Spinal cord (tissue), 9 donors: ENCODE measurements at regions not wholly inside any gene's neighbourhood (a gene's known extent, or its start where the extent isn't known, plus 50 kb on each side); places are given as distances from the start of the nearest gene placed in this dataset.

Experiments
- DNase-seq, 6 donors: peaks; one replicate each; pipeline versions ENCODE4 v3.0.0 to v3.0.0-alpha.2; 2013 to 2015; ENCODE audit warnings: low spot score in 6 of 6, low read depth in 4 of 6
- H3K27ac ChIP-seq: one replicate; pipeline ENCODE4 v1.5.1; 2013; ENCODE audit warnings: low read depth, low read length, control low read depth
- H3K27me3 ChIP-seq: one replicate; pipeline ENCODE4 v1.6.1; 2013; ENCODE audit warnings: low read length; ENCODE audit not compliant: control insufficient read depth, insufficient read depth
- H3K36me3 ChIP-seq: one replicate; pipeline ENCODE4 v1.6.1; 2013; ENCODE audit warnings: low read length; ENCODE audit not compliant: control insufficient read depth, insufficient read depth
- H3K4me1 ChIP-seq: one replicate; pipeline ENCODE4 v1.6.1; 2013; ENCODE audit warnings: low read length; ENCODE audit not compliant: control insufficient read depth, insufficient read depth
- H3K4me3 ChIP-seq: one replicate; pipeline ENCODE4 v1.5.1; 2013; ENCODE audit warnings: low read depth, low read length, control low read depth
- H3K9me3 ChIP-seq: one replicate; pipeline ENCODE4 v1.6.1; 2013; ENCODE audit warnings: low read length; ENCODE audit not compliant: control insufficient read depth, insufficient read depth
- WGBS: methylation state at CpG from one replicate; pipeline ENCODE4 v1.1.5; 2013; ENCODE audit warnings: missing lambda C conversion rate; ENCODE audit not compliant: insufficient coverage; 5-methylcytosine and 5-hydroxymethylcytosine counted together
- donor health status: healthy.

DNA sequence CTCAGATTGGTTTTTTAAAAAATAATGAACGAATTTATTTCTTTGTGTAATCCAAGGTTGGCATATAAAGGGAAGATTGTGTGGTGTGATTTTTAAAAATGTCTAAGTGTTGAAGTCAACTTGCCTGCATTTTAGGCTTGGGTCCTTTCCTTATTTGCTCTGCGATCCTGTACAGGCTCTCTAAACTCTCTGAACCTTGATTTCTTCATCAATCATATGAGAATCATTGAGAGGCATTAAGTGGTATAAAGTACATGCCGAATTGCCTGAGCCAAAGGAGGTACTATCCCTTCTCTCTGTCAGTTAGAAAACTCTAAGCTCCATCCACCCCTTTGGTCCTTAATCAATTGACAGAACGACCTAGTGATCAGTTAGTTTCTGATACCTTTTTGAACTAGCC is 440.4 kb upstream of the MEX3C start:
- Histone ChIP-seq H3K36me3 (no peaks in the 10 kb centered on the region), H3K9me3 (peaks cover 10% of the 10 kb centered on the region), H3K27me3 (no peaks in the 10 kb centered on the region), H3K27ac (no peak overlapping the region), H3K4me1 (no peaks in the 10 kb centered on the region), H3K4me3 (no peak overlapping the region)
- no peak for DNase-seq
- 100% methylated on average over 1 of the region's 4 CpGs for whole genome bisulfite sequencing

DNA sequence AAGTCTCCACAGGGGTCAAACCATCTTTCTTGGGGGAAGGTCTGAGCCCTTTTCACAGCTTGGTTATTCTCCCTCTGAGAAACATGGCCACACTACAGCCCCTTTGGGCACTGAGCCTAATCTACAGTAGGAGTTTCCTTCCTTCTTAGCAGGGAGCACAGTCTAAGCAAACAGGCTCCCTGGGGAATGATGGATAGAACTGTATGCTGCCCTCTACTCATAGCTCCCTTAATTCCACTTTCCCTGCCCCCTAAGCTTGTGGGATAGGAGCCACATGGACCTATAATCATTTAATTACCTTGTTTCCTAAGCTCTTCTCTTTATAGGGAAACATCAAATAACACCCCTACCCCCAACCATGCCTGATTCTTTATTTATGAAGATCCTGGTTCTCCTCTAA is 442.1 kb upstream of the MEX3C start:
- Histone ChIP-seq H3K27ac (no peak overlapping the region), H3K27me3 (no peaks in the 10 kb centered on the region), H3K4me3 (no peak overlapping the region), H3K4me1 (no peaks in the 10 kb centered on the region), H3K9me3 (peaks cover 10% of the 10 kb centered on the region), H3K36me3 (no peaks in the 10 kb centered on the region)
- DNase-seq, result no peak

- no peaks in the 10 kb centered on the region for H3K27me3 ChIP-seq
- H3K9me3 ChIP-seq, result peaks cover 1% of the 10 kb centered on the region
- peak in 1 of 6 donors; percentile 56 for DNase-seq
- H3K4me3 ChIP-seq, result no peak overlapping the region
- H3K27ac ChIP-seq, result no peak overlapping the region
- 83% methylated on average over 1 of the region's 2 CpGs for WGBS
- H3K4me1 ChIP-seq, result no peaks in the 10 kb centered on the region
- H3K36me3 ChIP-seq, result no peaks in the 10 kb centered on the region
Measured at GRCh38 chr18:51643483-51643882, 446.0 kb upstream of the MEX3C start.

GRCh38 chr18:51645607-51646006 is 448.1 kb upstream of the MEX3C start:
- no peak for DNase-seq
- Histone ChIP-seq H3K4me1 (no peaks in the 10 kb centered on the region), H3K9me3 (no peaks in the 10 kb centered on the region), H3K27ac (no peak overlapping the region), H3K4me3 (no peak overlapping the region), H3K27me3 (no peaks in the 10 kb centered on the region), H3K36me3 (no peaks in the 10 kb centered on the region)

- H3K36me3 ChIP-seq, result no peaks in the 10 kb centered on the region
- no peak overlapping the region for H3K4me3 ChIP-seq
- no peak overlapping the region for H3K27ac ChIP-seq
- DNase-seq, result no peak
- no peaks in the 10 kb centered on the region for H3K4me1 ChIP-seq
- WGBS, result 80% methylated on average over 1 of the region's 1 CpG
- no peaks in the 10 kb centered on the region for H3K27me3 ChIP-seq
- H3K9me3 ChIP-seq, result no peaks in the 10 kb centered on the region
Measured at GRCh38 chr18:51647346-51647745, 449.9 kb upstream of the MEX3C start.

GRCh38 chr18:51647942-51648341 is 450.5 kb upstream of the MEX3C start:
- no peak for DNase-seq
- Histone ChIP-seq H3K27me3 (no peaks in the 10 kb centered on the region), H3K4me3 (no peak overlapping the region), H3K9me3 (no peaks in the 10 kb centered on the region), H3K36me3 (no peaks in the 10 kb centered on the region), H3K27ac (no peak overlapping the region), H3K4me1 (no peaks in the 10 kb centered on the region)
- 90% methylated on average over 1 of the region's 2 CpGs for WGBS

- Histone ChIP-seq H3K27me3 (no peaks in the 10 kb centered on the region), H3K36me3 (no peaks in the 10 kb centered on the region), H3K9me3 (no peaks in the 10 kb centered on the region), H3K4me1 (no peaks in the 10 kb centered on the region), H3K27ac (no peak overlapping the region), H3K4me3 (no peak overlapping the region)
- DNase-seq, result peak in 1 of 6 donors; percentile 38
- 77% methylated on average over 1 of the region's 1 CpG for WGBS
Measured at GRCh38 chr18:51649796-51650195, 452.3 kb upstream of the MEX3C start.

DNA sequence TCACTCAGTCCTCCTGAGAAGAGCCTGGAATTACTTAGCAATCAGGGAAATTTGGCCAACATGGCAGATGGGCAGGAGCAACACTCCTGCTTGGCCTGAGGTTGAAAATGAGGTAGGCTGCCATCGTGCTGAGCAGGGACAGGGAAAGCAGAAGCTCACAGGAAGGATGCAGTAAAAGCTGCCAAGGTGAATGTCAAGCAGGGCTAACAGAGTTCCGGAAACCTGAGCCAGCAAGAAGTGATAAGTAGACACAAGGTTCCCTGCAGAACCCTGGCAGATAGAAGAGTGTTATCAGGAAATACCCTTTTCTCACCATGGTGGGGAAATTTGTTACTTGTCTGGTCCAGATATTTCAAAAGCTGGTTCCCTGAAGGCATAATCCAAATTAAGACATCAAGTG is 454.3 kb upstream of the MEX3C start:
- Histone ChIP-seq H3K27me3 (no peaks in the 10 kb centered on the region), H3K9me3 (no peaks in the 10 kb centered on the region), H3K4me1 (no peaks in the 10 kb centered on the region), H3K4me3 (no peak overlapping the region), H3K27ac (no peak overlapping the region), H3K36me3 (no peaks in the 10 kb centered on the region)
- 82% methylated on average over 1 of the region's 2 CpGs for WGBS
- peak in 1 of 6 donors; percentile 70 for DNase-seq

GRCh38 chr18:51653507-51654213 is 456.2 kb upstream of the MEX3C start:
- no peak for DNase-seq
- WGBS, result 100% methylated on average over 1 of the region's 3 CpGs

DNA sequence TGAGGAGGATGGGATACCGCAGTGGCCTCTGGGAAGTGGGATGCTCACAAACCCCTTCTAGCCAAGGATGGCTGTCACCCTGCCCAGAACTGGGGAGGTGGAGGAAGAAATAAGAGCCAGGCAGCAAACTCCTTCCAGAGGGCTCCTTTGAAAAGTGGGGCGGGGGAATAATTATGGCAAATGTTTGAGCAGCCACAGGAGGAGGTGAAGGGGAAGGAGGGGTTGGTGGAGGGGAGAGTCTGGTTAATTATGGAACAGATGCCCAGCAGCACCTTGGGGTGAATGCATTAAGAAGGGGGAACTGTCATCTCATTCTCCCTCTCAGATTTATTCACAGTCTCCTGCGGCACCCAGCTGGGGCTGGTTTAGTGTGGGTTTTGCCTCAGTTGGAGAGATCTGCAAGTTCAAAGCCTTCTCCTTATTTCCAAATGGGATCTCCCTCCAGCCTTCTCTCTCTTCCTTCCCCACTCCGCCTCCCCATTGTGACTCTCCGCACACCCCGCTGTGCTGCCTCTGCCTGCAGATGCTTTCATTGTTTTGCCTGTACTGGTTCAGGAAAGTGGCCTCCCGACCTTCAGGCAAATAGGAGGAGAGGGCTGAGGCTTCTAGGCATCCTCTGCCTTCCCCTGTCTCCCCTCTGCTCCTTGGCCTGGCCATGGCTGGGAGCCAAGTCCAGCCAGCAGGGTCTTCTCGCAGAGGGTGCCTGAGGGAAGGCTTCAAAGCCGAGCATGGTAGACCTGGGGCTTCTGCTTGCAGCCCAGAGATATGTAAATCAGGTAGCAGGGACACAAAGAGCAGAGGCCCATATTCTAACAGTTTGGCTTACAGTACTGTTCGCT is 457.2 kb upstream of the MEX3C start:
- no peaks in the 10 kb centered on the region for H3K27me3 ChIP-seq
- DNase-seq, result peak in 2 of 6 donors; percentile 65 to 76
- 43% methylated on average over 9 of the region's 10 CpGs for WGBS
- no peaks in the 10 kb centered on the region for H3K9me3 ChIP-seq
- H3K4me1 ChIP-seq, result no peaks in the 10 kb centered on the region
- no peak overlapping the region for H3K27ac ChIP-seq
- H3K36me3 ChIP-seq, result no peaks in the 10 kb centered on the region
- no peak overlapping the region for H3K4me3 ChIP-seq

More at GRCh38 chr18:51653507-51654213, 456.2 kb upstream of the MEX3C start:
- no peaks in the 10 kb centered on the region for H3K4me1 ChIP-seq
- no peaks in the 10 kb centered on the region for H3K36me3 ChIP-seq
- no peaks in the 10 kb centered on the region for H3K27me3 ChIP-seq
- no peak overlapping the region for H3K4me3 ChIP-seq
- H3K27ac ChIP-seq, result no peak overlapping the region
- H3K9me3 ChIP-seq, result no peaks in the 10 kb centered on the region
